C4-2B (cell line): ENCODE measurements at regions not wholly inside any gene's neighbourhood (a gene's known extent, or its start where the extent isn't known, plus 50 kb on each side); places are given as distances from the start of the nearest gene placed in this dataset.

Experiments used
- CTCF ChIP-seq: fragments of 450-650 bp; conservative IDR thresholded peaks from 2 replicates; pipeline ENCODE4 v1.5.1; 2017; ENCODE audit warnings: mild to moderate bottlenecking
- ZFX ChIP-seq: fragments of 450-650 bp; IDR thresholded peaks from 2 replicates; pipeline ENCODE4 v1.6.1; 2017

- no peak for TF ChIP-seq CTCF
- no peak for TF ChIP-seq ZFX
These were observed 224.3 kb upstream of the PHYHIPL start for GRCh38 chr10:58952162-58952601.
